Right atrium auricular region (tissue), 2 donors: ENCODE measurements at regions not wholly inside any gene's neighbourhood (a gene's known extent, or its start where the extent isn't known, plus 50 kb on each side); places are given as distances from the start of the nearest gene placed in this dataset.

ENCODE experiments used
- DNase-seq: peaks from one replicate; pipeline ENCODE4 v3.0.0-alpha.2; 2019; ENCODE audit warnings: low spot score
- H3K27ac ChIP-seq, 2 donors: fragments of 200-600 bp; sonication (generic); 1 replicate in 1 of 2; 2 replicates in 1 of 2; pipeline ENCODE4 v1.5.1; 2016 to 2019
- H3K27me3 ChIP-seq, 2 donors: fragments of 200-600 bp; sonication (generic); one replicate each; pipeline versions ENCODE4 v1.5.1 to v1.6.0; 2017 to 2019
- H3K36me3 ChIP-seq: fragments of 200-600 bp; sonication (generic); one replicate; pipeline ENCODE4 v1.5.1; 2016
- H3K4me1 ChIP-seq, 2 donors: fragments of 200-600 bp; sonication (generic); one replicate each; pipeline versions ENCODE4 v1.5.1 to v1.6.0; 2017 to 2019
- H3K4me3 ChIP-seq, 2 donors: fragments of 200-600 bp; sonication (generic); 1 replicate in 1 of 2; 2 replicates in 1 of 2; pipeline ENCODE4 v1.5.1; 2017 to 2019; ENCODE audit warnings: mild to moderate bottlenecking in 1 of 2, moderate library complexity in 1 of 2
- H3K9me3 ChIP-seq, 2 donors: fragments of 200-600 bp; sonication (generic); one replicate each; pipeline ENCODE4 v1.5.1; 2019
- TF ChIP-seq, protein P1 (sequence below), 2 donors: fragments of 200-600 bp; sonication (generic); IDR thresholded peaks; one replicate each; pipeline ENCODE4 v1.5.1; 2019; ENCODE audit warnings: antibody characterized with exemption in 2 of 2

GRCh38 chr3:152578769-152579168, 256.2 kb upstream of the P2RY1 start:
- no peaks in the 10 kb centered on the region for H3K36me3 ChIP-seq
- no peak for DNase-seq
- peaks cover 0 to 6% of the 10 kb centered on the region in 2 donors for H3K4me1 ChIP-seq
- H3K27me3 ChIP-seq: no peaks in the 10 kb centered on the region
- H3K9me3 ChIP-seq: no peaks in the 10 kb centered on the region
- H3K4me3 ChIP-seq: no peak overlapping the region
- TF ChIP-seq, protein P1, sequence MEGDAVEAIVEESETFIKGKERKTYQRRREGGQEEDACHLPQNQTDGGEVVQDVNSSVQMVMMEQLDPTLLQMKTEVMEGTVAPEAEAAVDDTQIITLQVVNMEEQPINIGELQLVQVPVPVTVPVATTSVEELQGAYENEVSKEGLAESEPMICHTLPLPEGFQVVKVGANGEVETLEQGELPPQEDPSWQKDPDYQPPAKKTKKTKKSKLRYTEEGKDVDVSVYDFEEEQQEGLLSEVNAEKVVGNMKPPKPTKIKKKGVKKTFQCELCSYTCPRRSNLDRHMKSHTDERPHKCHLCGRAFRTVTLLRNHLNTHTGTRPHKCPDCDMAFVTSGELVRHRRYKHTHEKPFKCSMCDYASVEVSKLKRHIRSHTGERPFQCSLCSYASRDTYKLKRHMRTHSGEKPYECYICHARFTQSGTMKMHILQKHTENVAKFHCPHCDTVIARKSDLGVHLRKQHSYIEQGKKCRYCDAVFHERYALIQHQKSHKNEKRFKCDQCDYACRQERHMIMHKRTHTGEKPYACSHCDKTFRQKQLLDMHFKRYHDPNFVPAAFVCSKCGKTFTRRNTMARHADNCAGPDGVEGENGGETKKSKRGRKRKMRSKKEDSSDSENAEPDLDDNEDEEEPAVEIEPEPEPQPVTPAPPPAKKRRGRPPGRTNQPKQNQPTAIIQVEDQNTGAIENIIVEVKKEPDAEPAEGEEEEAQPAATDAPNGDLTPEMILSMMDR (IDR thresholded peaks at IDR 0.05): no peak
- H3K27ac ChIP-seq: no peak overlapping the region

DNA sequence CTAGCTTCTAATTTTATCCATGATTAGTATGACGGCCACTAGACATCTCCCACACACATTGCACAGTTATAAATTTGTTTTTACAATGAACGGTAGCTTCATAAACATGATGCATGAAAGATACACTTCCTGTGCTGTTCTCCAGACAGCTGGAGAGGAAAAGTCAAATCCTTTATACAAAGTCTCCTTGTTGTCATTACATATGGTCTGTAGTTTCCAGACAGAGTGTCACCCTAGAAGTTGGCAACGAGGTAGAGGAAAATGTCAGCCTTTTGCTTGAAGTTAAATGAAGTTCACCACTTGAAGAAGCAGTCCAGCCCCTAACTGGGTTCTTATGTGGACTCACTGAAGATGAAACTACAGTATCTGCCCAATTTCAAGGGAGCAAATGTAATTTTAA, 253.0 kb upstream of the P2RY1 start:
- no peaks in the 10 kb centered on the region for H3K27me3 ChIP-seq
- H3K27ac ChIP-seq: no peak overlapping the region
- H3K36me3 ChIP-seq: no peaks in the 10 kb centered on the region
- DNase-seq: no peak
- H3K4me1 ChIP-seq: no peaks in the 10 kb centered on the region
- no peaks in the 10 kb centered on the region for H3K9me3 ChIP-seq
- TF ChIP-seq, protein P1 (IDR thresholded peaks at IDR 0.05): no peak
- no peak overlapping the region for H3K4me3 ChIP-seq

GRCh38 chr3:152583963-152584362, 251.0 kb upstream of the P2RY1 start:
- Histone ChIP-seq H3K4me1 (no peaks in the 10 kb centered on the region), H3K9me3 (no peaks in the 10 kb centered on the region), H3K27ac (no peak overlapping the region), H3K36me3 (no peaks in the 10 kb centered on the region), H3K27me3 (no peaks in the 10 kb centered on the region), H3K4me3 (no peak overlapping the region)
- no peak for DNase-seq
- TF ChIP-seq, protein P1 (IDR thresholded peaks at IDR 0.05): no peak

DNA sequence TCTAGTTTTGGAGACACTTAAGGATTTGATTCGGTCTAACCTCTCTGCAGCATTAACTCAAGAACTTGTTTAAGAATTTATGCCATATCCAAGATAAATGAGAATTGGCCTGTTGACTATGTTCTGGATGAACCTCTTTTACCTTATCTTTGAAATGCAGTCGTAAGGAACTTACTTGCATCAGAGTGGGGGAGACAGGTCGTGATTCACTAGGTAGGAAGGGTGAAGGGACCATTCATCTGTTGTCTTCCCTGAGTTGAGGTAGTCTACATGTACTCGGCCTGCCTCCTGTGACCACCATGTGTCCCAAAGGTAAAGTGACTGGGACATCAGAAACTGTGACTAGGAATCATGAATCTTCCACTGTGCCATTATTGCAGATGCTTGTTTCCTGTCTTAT, 248.0 kb upstream of the P2RY1 start:
- Histone ChIP-seq H3K36me3 (no peaks in the 10 kb centered on the region), H3K4me3 (no peak overlapping the region), H3K27ac (no peak overlapping the region), H3K27me3 (no peaks in the 10 kb centered on the region), H3K9me3 (no peaks in the 10 kb centered on the region), H3K4me1 (no peaks in the 10 kb centered on the region)
- TF ChIP-seq, protein P1 (IDR thresholded peaks at IDR 0.05): no peak
- no peak for DNase-seq

DNA sequence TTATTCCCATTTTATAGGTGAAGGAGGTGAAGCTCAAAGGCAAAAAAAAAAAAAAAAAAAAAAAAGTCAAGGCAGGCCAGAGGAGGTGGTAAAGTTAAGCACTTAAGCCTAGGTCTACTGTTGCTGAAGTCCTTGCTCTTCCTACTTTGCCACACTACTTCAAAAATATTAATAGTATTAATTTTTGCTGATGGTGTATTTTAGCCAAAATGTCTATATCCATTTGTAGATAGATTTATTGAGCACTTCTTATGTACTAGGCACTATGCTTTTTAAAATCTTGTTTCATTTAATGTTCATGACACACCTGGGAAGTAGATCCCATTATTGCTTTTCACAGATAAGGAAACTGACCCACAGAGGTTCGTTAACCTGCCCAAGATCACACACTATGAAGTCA, 247.1 kb upstream of the P2RY1 start:
- DNase-seq: no peak
- Histone ChIP-seq H3K36me3 (no peaks in the 10 kb centered on the region), H3K9me3 (no peaks in the 10 kb centered on the region), H3K4me3 (no peak overlapping the region), H3K27me3 (no peaks in the 10 kb centered on the region), H3K4me1 (no peaks in the 10 kb centered on the region), H3K27ac (no peak overlapping the region)
- TF ChIP-seq, protein P1 (IDR thresholded peaks at IDR 0.05): no peak

DNA sequence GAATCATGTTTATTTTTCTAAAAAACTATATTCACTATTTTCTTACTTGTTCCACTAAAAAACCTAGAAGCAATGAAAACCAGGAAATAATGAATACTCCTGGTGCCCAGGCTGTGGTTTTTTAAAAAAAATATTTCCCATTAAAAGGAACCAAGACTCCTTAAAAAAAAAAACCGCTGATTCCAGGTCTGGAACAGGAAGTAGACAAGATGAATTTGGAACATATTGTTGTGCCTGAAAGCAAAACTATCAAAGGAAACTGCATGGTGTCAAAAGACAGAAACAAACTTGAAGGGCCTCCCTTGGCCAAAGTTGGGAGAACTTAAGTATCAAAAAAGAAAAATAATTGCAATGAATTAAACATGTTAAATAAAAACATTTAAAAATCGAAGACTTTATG, 245.3 kb upstream of the P2RY1 start:
- TF ChIP-seq, protein P1 (IDR thresholded peaks at IDR 0.05): no peak
- H3K27ac ChIP-seq: no peak overlapping the region
- H3K36me3 ChIP-seq: no peaks in the 10 kb centered on the region
- no peaks in the 10 kb centered on the region for H3K9me3 ChIP-seq
- H3K4me1 ChIP-seq: no peaks in the 10 kb centered on the region
- no peak overlapping the region for H3K4me3 ChIP-seq
- no peak for DNase-seq
- H3K27me3 ChIP-seq: no peaks in the 10 kb centered on the region
